ENCODE measurements at regions not wholly inside any gene's neighbourhood (a gene's known extent, or its start where the extent isn't known, plus 50 kb on each side); places are given as distances from the start of the nearest gene placed in this dataset.

- no peak for TF ChIP-seq CTCF (IDR thresholded peaks at IDR 0.05)
- no peak for TF ChIP-seq POLR2A (IDR thresholded peaks at IDR 0.05)
Measured at GRCh38 chr17:72363089-72363610, 242.3 kb downstream of the SOX9 start.

Data from ovary (tissue), 3 donors.